ENCODE measurements at regions not wholly inside any gene's neighbourhood (a gene's known extent, or its start where the extent isn't known, plus 50 kb on each side); places are given as distances from the start of the nearest gene placed in this dataset.
"Not testable (repeated sequence)": the region's sequence is repeated elsewhere in the genome, so short reads cannot be mapped to it uniquely, and the experiment has no call there.

GRCh38 chr13:90256746-90257145, 1090.7 kb upstream of the MIR17HG start:
- ATAC-seq = no peak
- intact Hi-C loops (cut with DNase I) = no loop called here
- no peak for DNase-seq (ENCODE audit: low spot score)

DNA sequence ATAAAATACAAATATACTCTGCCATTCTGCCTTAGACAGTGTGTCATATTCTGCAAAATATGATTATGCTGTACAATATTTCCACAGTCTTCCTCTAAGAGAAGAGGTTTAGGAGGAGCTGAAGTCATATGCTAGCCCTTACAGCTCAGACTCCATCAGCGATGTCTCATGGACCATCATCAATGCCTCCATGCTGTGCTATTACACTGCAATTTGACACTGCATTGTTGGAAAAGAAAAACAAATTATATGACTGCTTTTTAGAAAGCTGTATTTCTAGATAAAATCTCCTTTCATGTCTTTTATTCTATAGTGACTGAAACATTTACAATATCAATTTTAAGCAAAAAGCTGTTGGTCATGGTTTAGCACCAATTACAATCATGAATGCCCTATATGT, 1089.4 kb upstream of the MIR17HG start:
- ATAC-seq = no peak
- intact Hi-C loops (cut with DNase I) = no loop called here
- no peak for DNase-seq (ENCODE audit: low spot score)

GRCh38 chr13:90261343-90261742, 1086.1 kb upstream of the MIR17HG start:
- intact Hi-C loops (cut with DNase I) = no loop called here
- DNase-seq (ENCODE audit: low spot score) (no peak), ATAC-seq (no peak)

DNA sequence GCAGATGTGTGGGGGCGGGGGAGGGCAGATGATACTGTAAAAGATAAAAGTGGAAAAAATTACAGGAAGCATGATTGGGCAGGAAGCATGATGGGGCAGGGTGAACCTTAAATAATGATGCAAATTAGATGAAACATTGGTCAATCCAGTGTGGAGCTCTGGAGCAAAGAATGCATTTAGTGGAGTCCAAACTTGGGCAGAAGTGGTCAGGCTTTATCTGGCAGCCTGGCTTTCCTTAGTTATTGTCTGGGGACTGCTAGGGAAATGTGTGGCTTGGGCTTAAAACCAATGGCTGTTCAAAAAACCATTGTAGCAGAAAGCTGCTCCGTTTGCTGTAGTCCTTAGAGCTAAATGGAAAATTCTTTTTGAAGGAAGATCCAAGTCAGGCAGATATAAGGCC, 1077.3 kb upstream of the MIR17HG start:
- DNase-seq (ENCODE audit: low spot score) (no peak), ATAC-seq (no peak)
- intact Hi-C loops (cut with DNase I) = no loop called here

DNA sequence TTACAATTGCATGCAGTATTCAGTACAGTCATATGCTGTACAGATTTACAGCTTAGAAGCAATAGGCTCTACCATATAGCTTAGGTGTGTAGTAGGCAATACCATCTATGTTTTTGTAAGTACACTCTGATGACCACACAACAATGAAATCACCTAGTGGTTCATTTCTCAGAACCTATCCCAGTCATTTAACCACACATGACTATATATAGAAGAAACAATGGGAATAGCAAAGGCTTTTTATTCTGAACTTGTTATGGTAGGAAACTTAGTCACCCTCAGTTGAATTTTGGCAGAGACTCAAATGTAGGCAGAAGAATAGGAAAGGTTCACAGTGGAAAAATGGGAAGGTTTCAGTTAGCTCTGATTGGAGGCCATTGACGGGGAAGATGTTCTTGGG, 1075.1 kb upstream of the MIR17HG start:
- intact Hi-C loops (cut with DNase I) = no loop called here
- ATAC-seq = no peak
- DNase-seq (ENCODE audit: low spot score) = no peak

DNA sequence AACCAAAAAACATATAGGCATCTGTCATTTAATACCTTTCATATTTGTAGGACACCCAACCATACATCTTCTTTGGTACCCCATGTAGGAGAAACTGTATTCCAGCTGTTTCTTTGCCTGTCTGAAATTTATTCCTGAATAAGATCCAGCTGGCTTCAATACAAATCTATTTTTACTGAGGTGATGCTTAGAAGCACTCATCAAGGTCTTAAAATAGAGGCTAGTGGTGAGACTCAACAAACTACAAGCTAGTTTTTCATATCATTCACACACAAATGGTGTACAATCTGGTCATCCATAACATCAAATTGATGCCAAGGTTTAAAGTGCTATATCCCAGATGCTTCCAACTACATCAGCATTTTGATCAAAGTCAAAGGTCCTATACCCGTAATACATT, 1071.3 kb upstream of the MIR17HG start:
- intact Hi-C loops (cut with DNase I) = no loop called here
- ATAC-seq = no peak
- DNase-seq (ENCODE audit: low spot score) = no peak

DNA sequence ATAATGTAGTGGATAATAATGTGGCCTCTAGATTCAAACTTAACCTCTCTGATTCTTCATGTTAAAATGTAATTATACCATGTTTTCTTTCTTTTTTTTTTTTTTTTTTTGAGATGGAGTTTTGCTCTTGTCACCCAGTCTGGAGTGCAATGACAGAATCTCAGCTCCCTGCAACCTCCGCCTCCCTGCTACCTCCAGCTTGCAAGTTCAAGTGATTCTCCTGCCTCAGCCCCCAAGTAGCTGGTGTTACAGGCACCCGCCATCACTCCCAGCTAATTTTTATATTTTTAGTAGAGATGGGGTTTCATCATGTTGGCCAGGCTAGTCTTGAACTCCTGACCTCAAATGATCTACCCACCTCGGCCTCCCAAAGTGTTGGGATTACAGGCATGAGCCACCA, 1069.3 kb upstream of the MIR17HG start:
- ATAC-seq; intact Hi-C loops (cut with DNase I); DNase-seq (ENCODE audit: low spot score): not testable (repeated sequence)

- DNase-seq (ENCODE audit: low spot score) (no peak), ATAC-seq (no peak)
- intact Hi-C loops (cut with DNase I) = no loop called here
These were observed 1065.8 kb upstream of the MIR17HG start for GRCh38 chr13:90281709-90282108.

- no peak for ATAC-seq
- intact Hi-C loops (cut with DNase I) = no loop called here
- DNase-seq (ENCODE audit: low spot score) = no peak
These were observed 1060.0 kb upstream of the MIR17HG start for GRCh38 chr13:90287521-90287920.

- DNase-seq (ENCODE audit: low spot score) = no peak
- intact Hi-C loops (cut with DNase I) = no loop called here
- no peak for ATAC-seq
These were observed 1053.6 kb upstream of the MIR17HG start for GRCh38 chr13:90293793-90294361.

- DNase-seq (ENCODE audit: low spot score) (no peak), ATAC-seq (no peak)
- intact Hi-C loops (cut with DNase I) = no loop called here
These were observed 1048.2 kb upstream of the MIR17HG start for GRCh38 chr13:90299238-90299637.

DNA sequence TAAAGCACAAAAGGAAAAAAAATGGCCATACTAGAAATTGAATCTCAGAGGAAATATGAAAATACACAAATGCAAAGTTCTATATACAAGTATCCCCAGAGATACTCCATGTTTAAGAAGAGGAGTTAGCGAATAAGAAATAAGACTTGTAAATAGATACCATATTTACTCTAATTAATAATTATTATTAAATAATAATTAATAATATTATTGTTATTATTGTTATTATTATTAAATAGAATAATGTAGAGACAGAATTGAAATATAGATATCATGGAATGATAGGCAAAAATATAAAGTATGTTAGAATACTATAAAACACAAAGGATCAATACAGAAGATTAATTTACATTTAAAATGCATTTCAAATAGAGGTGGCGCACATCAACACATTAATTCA, 1047.5 kb upstream of the MIR17HG start:
- ATAC-seq = no peak
- intact Hi-C loops (cut with DNase I) = no loop called here
- no peak for DNase-seq (ENCODE audit: low spot score)

DNA sequence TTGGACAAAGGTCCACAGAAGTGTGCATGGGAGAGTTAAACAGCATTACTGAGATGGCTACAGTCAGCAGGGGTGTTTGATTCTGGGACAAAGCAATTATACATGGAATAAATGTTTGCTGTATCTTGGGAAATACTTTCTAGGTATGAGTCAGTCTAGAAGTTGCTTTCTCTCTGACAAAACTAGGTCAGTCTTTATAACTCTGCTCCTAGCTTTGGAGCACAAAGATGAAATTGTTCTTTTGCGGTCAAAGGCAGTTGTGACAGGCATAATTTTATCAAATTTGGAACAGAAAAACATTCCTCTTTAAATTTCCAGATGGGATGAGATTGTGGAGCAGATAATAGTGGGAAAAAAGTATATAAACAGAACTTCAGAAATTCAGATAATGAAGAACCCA, 1045.4 kb upstream of the MIR17HG start:
- intact Hi-C loops (cut with DNase I) = no loop called here
- ATAC-seq = peak; percentile 52
- DNase-seq (ENCODE audit: low spot score) = no peak

GRCh38 chr13:90305796-90306195, 1041.7 kb upstream of the MIR17HG start:
- intact Hi-C loops (cut with DNase I) = no loop called here
- no peak for ATAC-seq
- DNase-seq (ENCODE audit: low spot score) = no peak

- intact Hi-C loops (cut with DNase I) = no loop called here
- DNase-seq (ENCODE audit: low spot score) (no peak), ATAC-seq (no peak)
These were observed 1040.4 kb upstream of the MIR17HG start for GRCh38 chr13:90307136-90307535.

DNA sequence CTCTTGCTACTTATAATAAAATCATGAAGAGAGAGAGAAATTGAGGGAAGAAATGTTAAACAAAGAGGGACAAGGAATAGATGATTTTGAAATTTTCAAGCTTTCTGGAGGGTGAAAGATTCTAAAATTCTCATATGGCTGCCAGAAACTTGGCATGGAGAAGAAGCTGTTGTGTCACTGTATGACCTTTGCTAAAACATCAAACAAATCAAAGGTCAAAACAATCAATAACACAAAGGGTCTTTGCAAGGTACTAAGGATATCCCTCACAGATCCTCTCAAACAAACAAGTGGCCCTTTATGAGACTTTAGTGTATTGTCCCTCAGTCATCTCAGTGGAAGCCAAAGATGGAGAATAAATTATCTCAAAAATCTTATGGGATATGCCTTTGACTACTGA, 1039.2 kb upstream of the MIR17HG start:
- ATAC-seq = no peak
- DNase-seq (ENCODE audit: low spot score) = no peak
- intact Hi-C loops (cut with DNase I) = no loop called here

GRCh38 chr13:90311929-90312328, 1035.6 kb upstream of the MIR17HG start:
- intact Hi-C loops (cut with DNase I) = no loop called here
- ATAC-seq (no peak), DNase-seq (ENCODE audit: low spot score) (no peak)

- DNase-seq (ENCODE audit: low spot score) (no peak), ATAC-seq (no peak)
- intact Hi-C loops (cut with DNase I) = no loop called here
These were observed 1032.4 kb upstream of the MIR17HG start for GRCh38 chr13:90315061-90315460.

GRCh38 chr13:90320664-90321063, 1026.8 kb upstream of the MIR17HG start:
- intact Hi-C loops (cut with DNase I) = no loop called here
- no peak for ATAC-seq
- DNase-seq (ENCODE audit: low spot score) = no peak

DNA sequence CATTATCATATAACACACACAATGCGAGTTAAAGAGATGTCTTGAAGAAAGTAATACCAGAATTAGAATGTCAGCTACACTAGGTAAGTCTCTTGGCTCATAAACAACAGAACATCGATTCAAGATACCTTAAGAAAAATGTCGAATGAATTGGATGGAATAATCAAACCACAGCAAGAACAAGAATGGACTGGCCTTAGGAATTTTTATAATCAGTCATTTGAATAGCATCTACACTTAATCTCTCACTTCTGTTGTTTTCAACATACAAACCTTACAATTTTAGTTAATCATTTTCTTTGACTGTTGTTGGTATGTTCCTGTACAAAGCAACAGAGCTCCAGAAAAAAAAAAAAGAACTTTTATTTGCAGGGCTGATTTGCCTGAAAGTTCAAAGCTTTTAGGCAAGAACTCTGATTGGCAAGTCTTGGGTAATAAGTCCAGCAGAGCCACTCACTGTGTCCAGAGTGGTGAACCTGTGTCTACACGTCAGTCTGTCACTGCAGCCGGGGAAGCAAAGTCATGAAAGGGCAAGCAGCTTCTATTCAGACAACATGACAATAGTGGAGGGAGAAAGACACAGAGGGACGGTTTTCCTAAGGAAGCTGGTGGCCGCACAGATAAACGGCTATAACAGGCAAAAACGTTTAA, 1026.1 kb upstream of the MIR17HG start:
- intact Hi-C loops (cut with DNase I) = no loop called here
- DNase-seq (ENCODE audit: low spot score) (no peak), ATAC-seq (no peak)

DNA sequence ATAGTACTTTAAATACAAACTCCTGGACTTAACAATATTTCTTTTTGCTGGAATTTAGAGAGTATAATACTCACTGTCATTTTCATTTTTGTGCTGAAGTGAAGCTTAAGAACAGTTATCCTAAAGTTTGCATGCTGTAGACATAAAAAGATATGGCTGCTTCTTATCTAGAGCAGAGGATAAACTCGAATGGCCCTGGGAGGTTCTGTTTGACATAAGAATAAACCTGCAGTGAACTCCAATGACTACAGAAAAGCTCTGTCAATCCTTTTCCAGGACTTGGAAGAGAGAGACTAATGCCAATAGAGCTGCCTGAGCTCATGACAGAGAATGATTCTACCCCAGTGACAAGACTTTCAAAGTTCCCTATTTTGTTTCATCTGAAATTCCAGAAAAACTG, 1017.8 kb upstream of the MIR17HG start:
- intact Hi-C loops (cut with DNase I) = no loop called here
- no peak for ATAC-seq
- no peak for DNase-seq (ENCODE audit: low spot score)

All from sciatic nerve (tissue), 2 donors.